Kidney (tissue), 13 donors: ENCODE measurements at regions not wholly inside any gene's neighbourhood (a gene's known extent, or its start where the extent isn't known, plus 50 kb on each side); places are given as distances from the start of the nearest gene placed in this dataset.

Experiments used
- DNase-seq, 5 donors: peaks; one replicate each; pipeline ENCODE4 v3.0.0-alpha.2; 2013 to 2020
- FAIRE-seq: peaks from 2 replicates; lab custom pipeline; 2012; peaks lifted over from hg19 to GRCh38; lab: Jason Lieb, UNC
- H3K27ac ChIP-seq, 2 donors: one replicate each; pipeline ENCODE4 v1.7.0; 2013; ENCODE audit warnings: low read depth in 2 of 2, low read length in 2 of 2, inconsistent platforms in 1 of 2
- H3K27me3 ChIP-seq: one replicate; pipeline ENCODE4 v1.7.1; 2013; ENCODE audit warnings: low read length, inconsistent platforms; ENCODE audit not compliant: control insufficient read depth, insufficient read depth
- H3K36me3 ChIP-seq, 3 donors: one replicate each; pipeline versions ENCODE4 v1.7.0 to v1.7.1; 2013; ENCODE audit warnings: low read length in 3 of 3, control low read depth in 1 of 3, inconsistent platforms in 1 of 3; ENCODE audit not compliant: insufficient read depth in 3 of 3, control insufficient read depth in 2 of 3
- H3K4me1 ChIP-seq, 3 donors: one replicate each; pipeline versions ENCODE4 v1.7.0 to v1.7.1; 2013; ENCODE audit warnings: low read length in 3 of 3, inconsistent platforms in 1 of 3, low read depth in 1 of 3; ENCODE audit not compliant: control insufficient read depth in 2 of 3, insufficient read depth in 2 of 3
- H3K4me3 ChIP-seq, 3 donors: one replicate each; pipeline versions ENCODE4 v1.7.0 to v1.8.1; 2013; ENCODE audit warnings: low read length in 3 of 3, control low read depth in 1 of 3, inconsistent platforms in 1 of 3
- H3K9ac ChIP-seq, 3 donors: one replicate each; pipeline versions ENCODE4 v1.7.0 to v1.7.1; 2013; ENCODE audit warnings: low read length in 3 of 3, control low read depth in 1 of 3, inconsistent platforms in 1 of 3
- H3K9me3 ChIP-seq, 3 donors: one replicate each; pipeline versions ENCODE4 v1.7.0 to v1.7.1; 2013; ENCODE audit warnings: low read length in 3 of 3, control low read depth in 1 of 3, inconsistent platforms in 1 of 3; ENCODE audit not compliant: control insufficient read depth in 2 of 3, insufficient read depth in 1 of 3
- CTCF ChIP-seq: IDR thresholded peaks from 3 replicates; pipeline ENCODE4 v1.5.1; 2012; ENCODE audit warnings: mild to moderate bottlenecking, moderate library complexity, borderline replicate concordance; ENCODE audit not compliant: insufficient read depth; ENCODE audit errors: extremely low read depth
- intact Hi-C: fragments of 100-400 bp; cut with DNase I; formaldehyde crosslinking; loops from one replicate; pipeline ENCODE4 v1.11.1; 2022
- donor health status: control.
- donor health status: control.
- donor health status: control.
- donor health status: control.
- donor health status: control.
- donor health status: DM: yes; HTN: yes; CAD: no.
- donor health status: Normal renal cell carcinoma (clear cell type).

GRCh38 chr2:149841396-149841795 is 253.8 kb upstream of the MMADHC start:
- Histone ChIP-seq H3K9ac (no peak overlapping the region), H3K9me3 (no peaks in the 10 kb centered on the region), H3K27ac (no peak overlapping the region), H3K4me3 (no peak overlapping the region), H3K27me3 (no peaks in the 10 kb centered on the region), H3K4me1 (no peaks in the 10 kb centered on the region), H3K36me3 (no peaks in the 10 kb centered on the region)
- DNase-seq (no peak), FAIRE-seq (no peak)
- TF ChIP-seq CTCF, result no peak
- intact Hi-C loops, result no loop called here

- intact Hi-C loops, result no loop called here
- FAIRE-seq (no peak), DNase-seq (no peak)
- no peak overlapping the region for H3K9ac ChIP-seq
- H3K27ac ChIP-seq, result no peak overlapping the region
- H3K9me3 ChIP-seq, result no peaks in the 10 kb centered on the region
- TF ChIP-seq CTCF, result no peak
- H3K36me3 ChIP-seq, result no peaks in the 10 kb centered on the region
- H3K4me1 ChIP-seq, result no peaks in the 10 kb centered on the region
- H3K27me3 ChIP-seq, result no peaks in the 10 kb centered on the region
- H3K4me3 ChIP-seq, result no peak overlapping the region
Observed at GRCh38 chr2:149832324-149832723, 244.7 kb upstream of the MMADHC start.

- no peak overlapping the region for H3K4me3 ChIP-seq
- no peaks in the 10 kb centered on the region for H3K4me1 ChIP-seq
- FAIRE-seq, result no peak
- no peaks in the 10 kb centered on the region for H3K27me3 ChIP-seq
- intact Hi-C loops, result no loop called here
- no peak overlapping the region for H3K9ac ChIP-seq
- DNase-seq, result no peak
- no peak for TF ChIP-seq CTCF
- no peaks in the 10 kb centered on the region for H3K36me3 ChIP-seq
- H3K9me3 ChIP-seq, result no peaks in the 10 kb centered on the region
- no peak overlapping the region for H3K27ac ChIP-seq
Observed at GRCh38 chr2:149828520-149829210, 241.1 kb upstream of the MMADHC start.
